Ishikawa (cell line): ENCODE measurements at regions not wholly inside any gene's neighbourhood (a gene's known extent, or its start where the extent isn't known, plus 50 kb on each side); places are given as distances from the start of the nearest gene placed in this dataset.

Experiments
- CEBPB ChIP-seq: IDR thresholded peaks from 2 replicates; pipeline ENCODE4 v1.6.1; 2012
- CREB1 ChIP-seq: IDR thresholded peaks from 2 replicates; pipeline ENCODE4 v1.6.1; 2012; ENCODE audit warnings: low read depth
- EGR1 ChIP-seq: IDR thresholded peaks from 2 replicates; pipeline ENCODE4 v1.6.1; 2012
- EP300 ChIP-seq: IDR thresholded peaks from 2 replicates; pipeline ENCODE4 v1.6.1; 2012; ENCODE audit warnings: borderline replicate concordance
- FOXM1 ChIP-seq: IDR thresholded peaks from 2 replicates; pipeline ENCODE4 v1.6.1; 2012; ENCODE audit warnings: low read depth, borderline replicate concordance
- NFIC ChIP-seq: IDR thresholded peaks from 2 replicates; pipeline ENCODE4 v1.6.1; 2012
- RAD21 ChIP-seq: IDR thresholded peaks from 2 replicates; pipeline ENCODE4 v1.6.1; 2012; ENCODE audit warnings: low read depth
- TAF1 ChIP-seq: IDR thresholded peaks from 2 replicates; pipeline ENCODE4 v1.6.1; 2012; ENCODE audit warnings: low read depth, mild to moderate bottlenecking
- TCF12 ChIP-seq: IDR thresholded peaks from 2 replicates; pipeline ENCODE4 v1.6.1; 2012; ENCODE audit warnings: low read depth
- TEAD4 ChIP-seq: IDR thresholded peaks from 2 replicates; pipeline ENCODE4 v1.6.1; 2012
- YY1 ChIP-seq: IDR thresholded peaks from 2 replicates; pipeline ENCODE4 v1.6.1; 2012; ENCODE audit warnings: low read depth
- ZBTB7A ChIP-seq: IDR thresholded peaks from 2 replicates; pipeline ENCODE4 v1.6.1; 2012; ENCODE audit warnings: low read depth
- TF ChIP-seq, protein P1 (sequence below): IDR thresholded peaks from 2 replicates; pipeline ENCODE4 v1.6.1; 2012
- TF ChIP-seq, protein P2 (sequence below): IDR thresholded peaks from 2 replicates; pipeline ENCODE4 v1.6.1; 2012
- TF ChIP-seq, protein P3 (sequence below): IDR thresholded peaks from 2 replicates; pipeline ENCODE4 v1.6.1; 2012; ENCODE audit warnings: low read depth, mild to moderate bottlenecking

DNA sequence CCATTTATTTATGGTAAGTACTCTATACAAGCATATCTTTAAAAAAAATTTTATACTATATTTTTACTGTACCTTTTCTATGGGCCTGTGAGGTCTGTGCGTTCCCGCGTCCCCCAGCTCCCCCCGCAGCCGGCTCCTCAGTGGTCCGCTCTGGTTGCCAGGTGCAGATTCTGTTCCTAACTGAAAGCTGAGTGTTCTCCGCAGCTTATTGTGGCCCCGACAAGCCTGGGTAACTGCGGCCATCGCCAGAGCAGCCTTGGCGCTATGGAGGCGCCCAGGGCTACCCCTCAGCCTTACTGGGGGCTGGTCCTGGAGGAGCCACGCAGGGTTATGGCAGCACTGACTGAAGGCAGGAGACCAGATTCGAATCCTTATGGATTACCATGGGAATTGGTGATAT, 896.8 kb downstream of the PCDH17 start:
- TF ChIP-seq, protein P1, sequence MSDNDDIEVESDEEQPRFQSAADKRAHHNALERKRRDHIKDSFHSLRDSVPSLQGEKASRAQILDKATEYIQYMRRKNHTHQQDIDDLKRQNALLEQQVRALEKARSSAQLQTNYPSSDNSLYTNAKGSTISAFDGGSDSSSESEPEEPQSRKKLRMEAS: no peak
- no peak for TF ChIP-seq TAF1
- no peak for TF ChIP-seq RAD21
- TF ChIP-seq, protein P2, sequence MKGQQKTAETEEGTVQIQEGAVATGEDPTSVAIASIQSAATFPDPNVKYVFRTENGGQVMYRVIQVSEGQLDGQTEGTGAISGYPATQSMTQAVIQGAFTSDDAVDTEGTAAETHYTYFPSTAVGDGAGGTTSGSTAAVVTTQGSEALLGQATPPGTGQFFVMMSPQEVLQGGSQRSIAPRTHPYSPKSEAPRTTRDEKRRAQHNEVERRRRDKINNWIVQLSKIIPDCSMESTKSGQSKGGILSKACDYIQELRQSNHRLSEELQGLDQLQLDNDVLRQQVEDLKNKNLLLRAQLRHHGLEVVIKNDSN: no peak
- TF ChIP-seq NFIC: no peak
- no peak for TF ChIP-seq EP300
- no peak for TF ChIP-seq TCF12
- TF ChIP-seq CEBPB: no peak
- TF ChIP-seq EGR1: no peak
- TF ChIP-seq, protein P3, sequence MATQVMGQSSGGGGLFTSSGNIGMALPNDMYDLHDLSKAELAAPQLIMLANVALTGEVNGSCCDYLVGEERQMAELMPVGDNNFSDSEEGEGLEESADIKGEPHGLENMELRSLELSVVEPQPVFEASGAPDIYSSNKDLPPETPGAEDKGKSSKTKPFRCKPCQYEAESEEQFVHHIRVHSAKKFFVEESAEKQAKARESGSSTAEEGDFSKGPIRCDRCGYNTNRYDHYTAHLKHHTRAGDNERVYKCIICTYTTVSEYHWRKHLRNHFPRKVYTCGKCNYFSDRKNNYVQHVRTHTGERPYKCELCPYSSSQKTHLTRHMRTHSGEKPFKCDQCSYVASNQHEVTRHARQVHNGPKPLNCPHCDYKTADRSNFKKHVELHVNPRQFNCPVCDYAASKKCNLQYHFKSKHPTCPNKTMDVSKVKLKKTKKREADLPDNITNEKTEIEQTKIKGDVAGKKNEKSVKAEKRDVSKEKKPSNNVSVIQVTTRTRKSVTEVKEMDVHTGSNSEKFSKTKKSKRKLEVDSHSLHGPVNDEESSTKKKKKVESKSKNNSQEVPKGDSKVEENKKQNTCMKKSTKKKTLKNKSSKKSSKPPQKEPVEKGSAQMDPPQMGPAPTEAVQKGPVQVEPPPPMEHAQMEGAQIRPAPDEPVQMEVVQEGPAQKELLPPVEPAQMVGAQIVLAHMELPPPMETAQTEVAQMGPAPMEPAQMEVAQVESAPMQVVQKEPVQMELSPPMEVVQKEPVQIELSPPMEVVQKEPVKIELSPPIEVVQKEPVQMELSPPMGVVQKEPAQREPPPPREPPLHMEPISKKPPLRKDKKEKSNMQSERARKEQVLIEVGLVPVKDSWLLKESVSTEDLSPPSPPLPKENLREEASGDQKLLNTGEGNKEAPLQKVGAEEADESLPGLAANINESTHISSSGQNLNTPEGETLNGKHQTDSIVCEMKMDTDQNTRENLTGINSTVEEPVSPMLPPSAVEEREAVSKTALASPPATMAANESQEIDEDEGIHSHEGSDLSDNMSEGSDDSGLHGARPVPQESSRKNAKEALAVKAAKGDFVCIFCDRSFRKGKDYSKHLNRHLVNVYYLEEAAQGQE: no peak
- TF ChIP-seq ZBTB7A: no peak
- TF ChIP-seq FOXM1: no peak
- no peak for TF ChIP-seq CREB1
- no peak for TF ChIP-seq TEAD4
- TF ChIP-seq YY1: no peak

DNA sequence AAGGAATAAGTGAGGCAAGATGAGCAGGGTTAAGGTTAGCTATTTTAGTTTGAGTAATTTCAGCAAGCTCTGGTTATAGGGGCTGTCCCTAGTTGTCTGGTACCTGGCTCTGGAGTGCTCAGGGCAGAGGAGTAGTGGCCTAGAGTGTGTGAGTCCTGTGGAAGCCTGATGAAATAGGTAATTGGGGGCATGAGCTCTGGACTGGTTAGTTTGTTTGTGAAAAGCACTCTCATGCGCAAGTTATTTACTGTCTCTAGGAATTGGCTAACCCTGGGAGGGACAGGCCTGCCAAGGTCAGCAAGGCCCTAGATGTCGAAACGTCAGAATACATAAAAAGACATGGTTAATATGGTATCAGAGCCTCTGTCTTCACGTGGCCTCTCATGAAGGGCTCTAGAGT, 900.1 kb downstream of the PCDH17 start:
- no peak for TF ChIP-seq ZBTB7A

DNA sequence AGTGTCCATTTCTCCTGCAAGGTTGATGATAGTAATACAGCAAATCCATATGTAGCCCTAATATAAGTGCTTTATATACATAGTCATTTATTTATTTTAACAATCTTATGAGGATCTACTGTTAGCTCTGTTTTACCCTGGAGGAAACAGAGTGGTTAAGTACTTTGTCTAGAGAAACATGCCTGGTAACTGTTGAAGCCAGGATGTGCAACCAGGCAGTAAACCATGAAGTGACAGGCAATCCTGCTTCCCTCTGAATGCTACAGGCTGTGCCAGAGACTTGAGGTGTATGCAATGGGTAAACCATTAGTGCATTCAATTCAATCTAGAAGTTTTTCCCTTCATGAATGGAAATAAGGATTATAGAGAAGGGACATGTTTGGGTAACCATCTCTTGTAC, 911.0 kb downstream of the PCDH17 start:
- TF ChIP-seq RAD21: no peak
- no peak for TF ChIP-seq CEBPB
- TF ChIP-seq NFIC: no peak
- no peak for TF ChIP-seq FOXM1
- TF ChIP-seq, protein P1: no peak
- TF ChIP-seq, protein P3: no peak
- no peak for TF ChIP-seq EGR1
- no peak for TF ChIP-seq ZBTB7A
- TF ChIP-seq YY1: no peak
- TF ChIP-seq TEAD4: no peak
- TF ChIP-seq, protein P2: no peak
- no peak for TF ChIP-seq EP300
- TF ChIP-seq TCF12: no peak
- no peak for TF ChIP-seq TAF1
- TF ChIP-seq CREB1: no peak

DNA sequence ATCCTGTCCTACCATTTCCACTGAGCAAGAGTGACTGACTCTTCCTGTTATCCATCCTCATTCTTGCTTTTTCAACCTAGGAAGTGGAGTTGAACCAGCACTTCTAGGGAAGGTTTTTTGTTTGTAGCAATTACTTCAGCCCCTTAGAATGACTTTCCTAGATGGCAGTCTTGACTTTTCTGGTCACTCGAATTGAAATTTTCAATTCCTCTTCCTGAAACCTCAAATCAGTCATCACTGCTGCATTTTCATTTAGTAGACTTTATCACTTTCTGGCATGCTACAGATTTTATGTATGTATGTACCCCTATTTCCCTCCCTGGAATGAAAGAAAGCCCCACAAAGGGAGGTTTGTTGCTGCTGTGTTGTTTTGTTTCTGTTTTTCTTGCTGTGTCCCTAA, 915.9 kb downstream of the PCDH17 start:
- TF ChIP-seq, protein P1: no peak
- TF ChIP-seq, protein P2: no peak
- no peak for TF ChIP-seq FOXM1
- no peak for TF ChIP-seq TAF1
- no peak for TF ChIP-seq ZBTB7A
- no peak for TF ChIP-seq EP300

DNA sequence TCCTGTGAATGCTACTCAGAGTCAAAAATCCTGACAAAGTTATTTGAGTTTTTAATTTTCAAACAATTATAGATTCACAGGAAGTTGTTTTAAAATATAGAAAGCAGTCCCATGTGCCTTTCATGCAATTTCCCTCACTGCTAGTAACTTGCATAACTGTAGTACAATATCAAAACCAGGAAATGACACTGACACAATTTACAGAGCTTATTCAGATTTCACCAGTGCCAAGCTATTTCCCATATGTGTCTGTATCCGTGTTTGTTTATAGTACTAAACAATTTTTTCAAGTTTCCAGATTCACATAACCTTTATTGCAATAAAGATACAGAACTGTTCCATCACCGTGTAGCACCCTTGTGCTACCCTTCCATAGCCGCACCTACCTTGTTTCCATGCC, 934.6 kb downstream of the PCDH17 start:
- TF ChIP-seq CREB1 (no peak), TAF1 (no peak), YY1 (no peak), RAD21 (no peak), ZBTB7A (no peak)
- TF ChIP-seq, protein P3: no peak
- TF ChIP-seq, protein P2: no peak
